BE2C (cell line): ENCODE measurements at regions not wholly inside any gene's neighbourhood (a gene's known extent, or its start where the extent isn't known, plus 50 kb on each side); places are given as distances from the start of the nearest gene placed in this dataset.

Experiments used
- DNase-seq: peaks from one replicate; pipeline ENCODE4 v3.0.0-alpha.2; 2020
- H3K27me3 ChIP-seq: fragments of 250-450 bp; sonication (Bioruptor Pico); 2 replicates; pipeline ENCODE4 v1.5.1; 2020; ENCODE audit warnings: mild to moderate bottlenecking
- H3K36me3 ChIP-seq: fragments of 250-450 bp; sonication (Bioruptor Pico); 2 replicates; pipeline ENCODE4 v1.5.1; 2020; ENCODE audit warnings: mild to moderate bottlenecking
- H3K4me1 ChIP-seq: fragments of 250-450 bp; sonication (Bioruptor Pico); 2 replicates; pipeline ENCODE4 v1.5.1; 2020
- H3K4me3 ChIP-seq: 2 replicates; pipeline ENCODE4 v1.5.1; 2011; ENCODE audit warnings: low read depth, low read length
- H3K9me3 ChIP-seq: fragments of 250-450 bp; sonication (Bioruptor Pico); 2 replicates; pipeline ENCODE4 v1.5.1; 2020
- TF ChIP-seq, protein P1 (sequence below): IDR thresholded peaks from 2 replicates; pipeline ENCODE4 v1.5.1; 2012; ENCODE audit warnings: mild to moderate bottlenecking, low read depth, low read length

- Histone ChIP-seq H3K4me3 (no peak overlapping the region), H3K36me3 (no peaks in the 10 kb centered on the region), H3K9me3 (no peaks in the 10 kb centered on the region), H3K27me3 (no peaks in the 10 kb centered on the region), H3K4me1 (no peaks in the 10 kb centered on the region)
- TF ChIP-seq, protein P1, sequence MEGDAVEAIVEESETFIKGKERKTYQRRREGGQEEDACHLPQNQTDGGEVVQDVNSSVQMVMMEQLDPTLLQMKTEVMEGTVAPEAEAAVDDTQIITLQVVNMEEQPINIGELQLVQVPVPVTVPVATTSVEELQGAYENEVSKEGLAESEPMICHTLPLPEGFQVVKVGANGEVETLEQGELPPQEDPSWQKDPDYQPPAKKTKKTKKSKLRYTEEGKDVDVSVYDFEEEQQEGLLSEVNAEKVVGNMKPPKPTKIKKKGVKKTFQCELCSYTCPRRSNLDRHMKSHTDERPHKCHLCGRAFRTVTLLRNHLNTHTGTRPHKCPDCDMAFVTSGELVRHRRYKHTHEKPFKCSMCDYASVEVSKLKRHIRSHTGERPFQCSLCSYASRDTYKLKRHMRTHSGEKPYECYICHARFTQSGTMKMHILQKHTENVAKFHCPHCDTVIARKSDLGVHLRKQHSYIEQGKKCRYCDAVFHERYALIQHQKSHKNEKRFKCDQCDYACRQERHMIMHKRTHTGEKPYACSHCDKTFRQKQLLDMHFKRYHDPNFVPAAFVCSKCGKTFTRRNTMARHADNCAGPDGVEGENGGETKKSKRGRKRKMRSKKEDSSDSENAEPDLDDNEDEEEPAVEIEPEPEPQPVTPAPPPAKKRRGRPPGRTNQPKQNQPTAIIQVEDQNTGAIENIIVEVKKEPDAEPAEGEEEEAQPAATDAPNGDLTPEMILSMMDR = no peak
- DNase-seq = no peak
Observed at GRCh38 chr7:91565499-91566401, 301.5 kb downstream of the FZD1 start.

- DNase-seq = no peak
- Histone ChIP-seq H3K9me3 (no peaks in the 10 kb centered on the region), H3K36me3 (no peaks in the 10 kb centered on the region), H3K4me3 (no peak overlapping the region), H3K27me3 (no peaks in the 10 kb centered on the region), H3K4me1 (no peaks in the 10 kb centered on the region)
- TF ChIP-seq, protein P1 = no peak
Observed at GRCh38 chr7:91566402-91566732, 302.1 kb downstream of the FZD1 start.

DNA sequence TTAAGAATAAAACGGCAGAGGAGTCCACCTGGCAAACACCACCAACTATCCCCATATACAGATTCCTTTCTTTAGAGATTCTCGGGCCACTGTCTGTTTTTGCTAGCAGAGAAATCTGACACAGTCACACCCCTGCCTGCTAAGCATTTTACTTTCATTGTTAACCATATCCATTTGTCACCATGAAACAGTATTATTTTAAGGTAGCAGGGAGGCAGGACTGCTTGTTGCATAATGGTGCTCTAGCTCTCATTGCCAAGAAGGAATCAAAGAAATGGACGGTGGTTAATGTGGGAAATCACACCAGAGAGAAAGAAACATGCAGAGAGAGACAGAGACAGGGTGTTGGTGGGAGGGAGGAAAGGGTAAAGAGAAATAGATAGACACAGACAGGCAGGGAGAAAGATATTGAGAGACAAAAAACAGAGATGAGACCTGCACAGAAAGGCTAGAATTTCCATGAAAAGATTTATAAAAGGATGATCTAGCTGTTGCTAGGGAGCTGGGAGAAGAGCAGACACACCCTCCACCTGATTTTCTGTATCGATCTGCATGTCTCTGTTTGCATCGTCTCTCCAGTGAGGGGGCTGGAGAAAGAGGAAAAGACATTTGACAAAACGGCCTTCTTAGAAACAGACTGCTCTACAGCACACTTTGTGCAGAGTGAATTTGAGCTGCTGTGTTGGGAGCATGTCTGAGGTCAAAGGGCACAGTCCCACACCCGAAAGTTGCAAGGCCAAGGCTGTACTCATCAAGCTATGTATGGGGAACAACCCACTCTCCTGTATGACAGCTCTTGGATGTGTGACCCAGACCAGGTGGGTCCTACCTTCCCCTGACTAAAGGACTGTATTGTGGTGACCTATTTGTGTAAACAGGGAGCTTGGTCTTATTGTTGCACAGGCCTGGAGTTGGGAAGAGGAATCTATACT, 303.1 kb downstream of the FZD1 start:
- no peaks in the 10 kb centered on the region for H3K4me1 ChIP-seq
- H3K27me3 ChIP-seq = no peaks in the 10 kb centered on the region
- TF ChIP-seq, protein P1 = no peak
- H3K36me3 ChIP-seq = no peaks in the 10 kb centered on the region
- H3K9me3 ChIP-seq = no peaks in the 10 kb centered on the region
- DNase-seq = no peak
- no peak overlapping the region for H3K4me3 ChIP-seq

DNA sequence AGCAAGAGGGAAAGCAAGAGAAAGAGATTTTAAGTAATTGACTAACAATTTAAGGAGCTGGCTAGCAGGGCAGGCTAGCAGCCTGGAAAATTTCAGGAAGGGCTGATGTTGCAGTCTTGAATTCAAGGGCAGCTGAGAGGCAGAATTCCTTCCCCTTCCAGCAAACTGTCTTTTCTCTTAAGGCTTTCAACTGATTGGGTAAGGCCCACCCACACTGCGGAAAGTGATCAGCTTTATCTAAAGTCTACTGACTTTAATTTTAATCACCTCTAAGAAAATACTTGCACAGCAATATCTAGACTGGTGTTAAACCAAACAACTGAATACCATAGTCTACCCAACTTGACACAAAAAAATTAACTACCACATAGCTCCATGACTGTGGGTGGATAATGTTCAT, 303.9 kb downstream of the FZD1 start:
- H3K9me3 ChIP-seq = no peaks in the 10 kb centered on the region
- H3K4me3 ChIP-seq = no peak overlapping the region
- H3K36me3 ChIP-seq = no peaks in the 10 kb centered on the region
- H3K27me3 ChIP-seq = no peaks in the 10 kb centered on the region
- TF ChIP-seq, protein P1 = no peak
- H3K4me1 ChIP-seq = no peaks in the 10 kb centered on the region
- DNase-seq = no peak

DNA sequence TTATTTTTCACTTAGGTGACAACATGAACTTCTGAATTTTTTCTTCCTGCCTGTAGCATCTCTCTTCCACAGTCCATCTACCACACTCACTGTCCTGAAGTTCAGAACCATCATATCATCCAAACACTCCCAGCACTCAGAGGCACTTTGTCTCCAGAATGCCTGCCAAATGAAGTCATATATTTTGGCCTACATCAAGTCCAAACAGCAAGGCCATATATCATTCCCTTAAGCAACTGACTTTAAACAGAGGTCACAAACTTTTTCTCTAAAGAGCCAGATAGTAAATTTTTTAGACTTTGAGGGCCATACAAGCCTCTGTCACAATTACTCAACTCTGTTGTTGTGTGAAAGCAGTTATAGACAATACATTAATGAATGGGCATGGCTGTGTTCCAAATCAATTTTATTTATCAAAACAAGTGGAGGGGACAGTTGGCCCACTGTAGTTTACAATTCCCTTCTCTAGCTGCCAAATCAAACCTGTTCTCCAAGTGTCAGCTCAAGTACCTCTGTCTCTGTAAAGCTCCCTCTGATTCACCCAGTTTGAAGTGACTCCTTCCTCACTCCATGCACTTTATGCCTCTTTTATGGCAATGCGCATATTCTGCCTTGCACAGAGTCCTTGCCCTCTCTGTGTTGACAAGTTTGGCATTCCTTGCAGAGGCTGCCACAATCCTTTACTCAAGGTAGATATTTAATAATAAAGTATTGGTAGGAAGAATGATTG, 305.7 kb downstream of the FZD1 start:
- H3K4me3 ChIP-seq = no peak overlapping the region
- TF ChIP-seq, protein P1 = no peak
- H3K9me3 ChIP-seq = no peaks in the 10 kb centered on the region
- no peak for DNase-seq
- H3K4me1 ChIP-seq = no peaks in the 10 kb centered on the region
- H3K36me3 ChIP-seq = no peaks in the 10 kb centered on the region
- no peaks in the 10 kb centered on the region for H3K27me3 ChIP-seq
